ENCODE measurements at regions not wholly inside any gene's neighbourhood (a gene's known extent, or its start where the extent isn't known, plus 50 kb on each side); places are given as distances from the start of the nearest gene placed in this dataset.

DNA sequence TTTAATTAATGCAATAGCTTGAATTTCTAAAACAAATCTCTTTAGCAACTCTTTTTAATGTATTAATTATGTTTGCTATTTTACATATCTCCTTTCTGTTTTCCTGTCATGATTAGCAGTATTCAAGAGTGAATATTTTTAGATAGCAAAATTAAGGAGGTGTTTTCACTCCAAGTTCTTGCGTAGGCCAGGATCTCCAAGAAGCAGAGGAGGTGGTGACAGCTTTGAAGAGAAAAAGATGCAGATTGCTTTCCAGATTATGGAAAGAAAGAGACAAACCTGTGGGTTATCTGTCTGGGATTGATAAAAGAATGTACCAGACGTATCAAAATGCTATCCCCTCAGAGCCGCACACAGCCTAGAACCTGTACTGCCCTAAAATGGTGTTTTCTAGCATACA lies 163.5 kb upstream of the FAM98A start:
- no peaks in the 10 kb centered on the region for H3K27me3 ChIP-seq (ENCODE audit: insufficient read depth, poor library complexity, severe bottlenecking)
- no peak for DNase-seq (ENCODE audit: low read depth in 1 of 2, low spot score in 1 of 2)
- TF ChIP-seq POLR2AphosphoS5 (IDR thresholded peaks at IDR 0.05; ENCODE audit: low read depth) (no peak), REST (IDR thresholded peaks at IDR 0.05; ENCODE audit: insufficient replicate concordance, low read depth) (no peak), SPI1 (IDR thresholded peaks at IDR 0.05; ENCODE audit: borderline replicate concordance, low read depth) (no peak), GABPA (IDR thresholded peaks at IDR 0.05; ENCODE audit: low read depth) (no peak)
- TF ChIP-seq, protein P1, sequence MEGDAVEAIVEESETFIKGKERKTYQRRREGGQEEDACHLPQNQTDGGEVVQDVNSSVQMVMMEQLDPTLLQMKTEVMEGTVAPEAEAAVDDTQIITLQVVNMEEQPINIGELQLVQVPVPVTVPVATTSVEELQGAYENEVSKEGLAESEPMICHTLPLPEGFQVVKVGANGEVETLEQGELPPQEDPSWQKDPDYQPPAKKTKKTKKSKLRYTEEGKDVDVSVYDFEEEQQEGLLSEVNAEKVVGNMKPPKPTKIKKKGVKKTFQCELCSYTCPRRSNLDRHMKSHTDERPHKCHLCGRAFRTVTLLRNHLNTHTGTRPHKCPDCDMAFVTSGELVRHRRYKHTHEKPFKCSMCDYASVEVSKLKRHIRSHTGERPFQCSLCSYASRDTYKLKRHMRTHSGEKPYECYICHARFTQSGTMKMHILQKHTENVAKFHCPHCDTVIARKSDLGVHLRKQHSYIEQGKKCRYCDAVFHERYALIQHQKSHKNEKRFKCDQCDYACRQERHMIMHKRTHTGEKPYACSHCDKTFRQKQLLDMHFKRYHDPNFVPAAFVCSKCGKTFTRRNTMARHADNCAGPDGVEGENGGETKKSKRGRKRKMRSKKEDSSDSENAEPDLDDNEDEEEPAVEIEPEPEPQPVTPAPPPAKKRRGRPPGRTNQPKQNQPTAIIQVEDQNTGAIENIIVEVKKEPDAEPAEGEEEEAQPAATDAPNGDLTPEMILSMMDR (IDR thresholded peaks at IDR 0.05; ENCODE audit: insufficient read depth, low read length) = no peak
- no peak overlapping the region for H3K4me3 ChIP-seq (replicated peaks; ENCODE audit: insufficient read depth, low read length)
- no peak overlapping the region for H3K27ac ChIP-seq (replicated peaks)

- TF ChIP-seq REST (IDR thresholded peaks at IDR 0.05; ENCODE audit: insufficient replicate concordance, low read depth) = no peak
- no peak for DNase-seq (ENCODE audit: low read depth in 1 of 2, low spot score in 1 of 2)
- H3K27me3 ChIP-seq (ENCODE audit: insufficient read depth, poor library complexity, severe bottlenecking) = no peaks in the 10 kb centered on the region
- no peak overlapping the region for H3K27ac ChIP-seq (replicated peaks)
- H3K4me3 ChIP-seq (replicated peaks; ENCODE audit: insufficient read depth, low read length) = no peak overlapping the region
These were observed 147.2 kb upstream of the FAM98A start for GRCh38 chr2:33746208-33746800.

GRCh38 chr2:33735096-33735495 lies 136.0 kb upstream of the FAM98A start:
- TF ChIP-seq, protein P1 (IDR thresholded peaks at IDR 0.05; ENCODE audit: insufficient read depth, low read length) = no peak
- TF ChIP-seq SPI1 (IDR thresholded peaks at IDR 0.05; ENCODE audit: borderline replicate concordance, low read depth) (no peak), POLR2AphosphoS5 (IDR thresholded peaks at IDR 0.05; ENCODE audit: low read depth) (no peak), REST (IDR thresholded peaks at IDR 0.05; ENCODE audit: insufficient replicate concordance, low read depth) (no peak), GABPA (IDR thresholded peaks at IDR 0.05; ENCODE audit: low read depth) (no peak)
- no peaks in the 10 kb centered on the region for H3K27me3 ChIP-seq (ENCODE audit: insufficient read depth, poor library complexity, severe bottlenecking)
- no peak overlapping the region for H3K4me3 ChIP-seq (replicated peaks; ENCODE audit: insufficient read depth, low read length)
- DNase-seq (ENCODE audit: low read depth in 1 of 2, low spot score in 1 of 2) = no peak
- H3K27ac ChIP-seq (replicated peaks) = no peak overlapping the region

Measured in HL-60 (cell line).